Ovary (tissue), 7 donors: ENCODE measurements at regions not wholly inside any gene's neighbourhood (a gene's known extent, or its start where the extent isn't known, plus 50 kb on each side); places are given as distances from the start of the nearest gene placed in this dataset.
"Not testable (repeated sequence)": the region's sequence is repeated elsewhere in the genome, so short reads cannot be mapped to it uniquely, and the experiment has no call there.

Experiments
- DNase-seq, 5 donors: peaks; one replicate each; pipeline ENCODE4 v3.0.0-alpha.2; 2019 to 2020
- H3K27ac ChIP-seq, 2 donors: fragments of 200-600 bp; one replicate each; pipeline versions ENCODE4 v1.5.1 to v1.8.0; 2019 to 2022
- H3K27me3 ChIP-seq: fragments of 200-600 bp; one replicate; pipeline ENCODE4 v1.8.0; 2022
- H3K36me3 ChIP-seq: fragments of 200-600 bp; sonication (generic); one replicate; pipeline ENCODE4 v1.5.1; 2019
- H3K4me1 ChIP-seq: one replicate; pipeline ENCODE4 v1.8.1; 2013; ENCODE audit warnings: mild to moderate bottlenecking, moderate library complexity; ENCODE audit not compliant: insufficient read depth
- H3K4me3 ChIP-seq: fragments of 200-600 bp; sonication (generic); one replicate; pipeline ENCODE4 v1.5.1; 2017
- H3K9me3 ChIP-seq, 2 donors: fragments of 200-600 bp in 1 of 2; sonication (generic) in 1 of 2; one replicate each; pipeline versions ENCODE4 v1.5.1 to v1.8.1; 2013 to 2019; ENCODE audit warnings: mild to moderate bottlenecking in 1 of 2, moderate library complexity in 1 of 2
- CTCF ChIP-seq, 3 donors: fragments of 450-650 bp in 2 of 3; fragments of 200-600 bp in 1 of 3; IDR thresholded peaks; one replicate each; pipeline versions ENCODE4 v1.5.1 to v1.8.0; 2016 to 2022; ENCODE audit warnings: antibody characterized with exemption in 3 of 3, mild to moderate bottlenecking in 1 of 3
- EP300 ChIP-seq: sonication (generic); formaldehyde crosslinking; IDR thresholded peaks from one replicate; pipeline ENCODE4 v1.6.1; 2017; ENCODE audit warnings: antibody characterized with exemption
- POLR2A ChIP-seq: fragments of 450-650 bp; IDR thresholded peaks from one replicate; pipeline ENCODE4 v1.6.1; 2017; ENCODE audit warnings: antibody characterized with exemption, mild to moderate bottlenecking, moderate library complexity
- WGBS, 3 donors: extraction: QIAGEN DNeasy Blood & Tissue Kit in 1 of 3; methylation state at CpG; one replicate each; pipeline versions ENCODE4 v1.1.5 to v1.1.7; 2013 to 2017; 5-methylcytosine and 5-hydroxymethylcytosine counted together
- intact Hi-C, 4 donors: fragments of 100-400 bp; cut with DNase I; formaldehyde crosslinking; loops; one replicate each; pipeline versions ENCODE4 v1.11.0 to v1.15.1; 2022 to 2023
- donor health status: DM: no; HTN: no; CAD: no; lungs with moderate emphysema.
- donor health status: DM: no; HTN: no; CAD: no.
- donor health status: Bipolar disorder and iron deficiency.
- donor health status: DM: no; HTN: no; CAD: no.
- donor health status: DM: yes; HTN: yes; CAD: no.

- intact Hi-C loops: no loop called here
- H3K36me3 ChIP-seq: no peaks in the 10 kb centered on the region
- H3K9me3 ChIP-seq: no peaks in the 10 kb centered on the region
- no peak overlapping the region for H3K4me3 ChIP-seq
- 32 to 38% (median 35%) methylated on average over 3 of the region's 3 CpGs for WGBS, 3 donors
- H3K27me3 ChIP-seq: no peaks in the 10 kb centered on the region
- TF ChIP-seq CTCF (IDR thresholded peaks at IDR 0.05) (no peak), EP300 (no peak)
- DNase-seq: no peak
- H3K4me1 ChIP-seq: no peaks in the 10 kb centered on the region
- no peak overlapping the region for H3K27ac ChIP-seq
Observed at GRCh38 chr12:114491916-114492315, 86.0 kb upstream of the TBX5 start.

DNA sequence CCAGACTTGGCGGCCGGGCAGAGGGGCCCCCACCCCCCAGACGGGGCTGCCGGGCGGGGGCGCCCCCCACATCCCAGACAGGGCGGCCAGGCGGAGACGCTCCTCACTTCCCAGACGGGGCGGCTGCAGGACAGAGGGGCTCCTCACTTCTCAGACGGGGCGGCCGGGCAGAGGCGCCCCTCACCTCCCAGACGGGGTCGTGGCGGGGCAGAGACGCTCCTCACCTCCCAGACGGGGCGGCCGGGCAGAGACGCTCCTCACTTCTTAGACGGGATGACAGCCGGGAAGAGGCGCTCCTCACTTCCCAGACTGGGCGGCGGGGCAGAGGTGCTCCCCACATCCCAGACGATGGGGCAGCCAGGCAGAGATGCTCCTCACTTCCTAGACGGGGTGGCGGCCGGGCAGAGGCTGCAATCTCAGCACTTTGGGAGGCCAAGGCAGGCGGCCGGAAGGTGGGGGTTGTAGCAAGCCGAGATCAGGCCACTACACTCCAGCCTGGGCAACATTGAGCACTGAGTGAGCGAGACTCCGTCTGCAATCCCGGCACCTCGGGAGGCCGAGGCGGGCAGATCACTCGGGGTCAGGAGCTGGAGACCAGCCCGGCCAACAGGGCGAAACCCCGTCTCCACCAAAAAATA, 79.0 kb upstream of the TBX5 start:
- H3K4me1 ChIP-seq, H3K27ac ChIP-seq, H3K4me3 ChIP-seq, H3K9me3 ChIP-seq, H3K27me3 ChIP-seq, intact Hi-C loops, H3K36me3 ChIP-seq, DNase-seq: not testable (repeated sequence)
- 90 to 94% (median 92%) methylated on average over 40 to 45 of the region's 45 CpGs for WGBS, 3 donors

DNA sequence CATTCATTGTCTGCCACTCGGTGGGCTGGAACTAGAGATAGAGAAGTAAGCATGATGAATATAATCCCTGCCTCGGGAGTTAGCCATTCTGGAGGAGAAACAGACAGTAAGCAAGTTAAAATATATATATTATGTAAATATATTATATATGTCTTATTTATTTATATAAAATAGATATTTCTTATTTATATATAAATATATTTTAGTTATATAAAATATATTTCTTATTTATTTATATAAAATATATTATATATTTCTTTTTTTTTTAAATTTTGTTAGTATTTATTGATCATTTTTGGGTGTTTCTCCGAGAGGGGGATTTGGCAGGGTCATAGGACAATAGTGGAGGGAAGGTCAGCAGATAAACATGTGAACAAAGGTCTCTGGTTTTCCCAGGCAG, 78.1 kb upstream of the TBX5 start:
- intact Hi-C loops: no loop called here
- no peak overlapping the region for H3K4me3 ChIP-seq
- no peak for DNase-seq
- no peaks in the 10 kb centered on the region for H3K36me3 ChIP-seq
- no peaks in the 10 kb centered on the region for H3K9me3 ChIP-seq
- 66 to 67% (median 67%) methylated on average over 3 of the region's 3 CpGs for WGBS, 3 donors
- no peaks in the 10 kb centered on the region for H3K27me3 ChIP-seq
- no peak overlapping the region for H3K27ac ChIP-seq
- no peak for TF ChIP-seq EP300
- TF ChIP-seq CTCF (IDR thresholded peaks at IDR 0.05): no peak
- no peak for TF ChIP-seq POLR2A
- H3K4me1 ChIP-seq: no peaks in the 10 kb centered on the region

DNA sequence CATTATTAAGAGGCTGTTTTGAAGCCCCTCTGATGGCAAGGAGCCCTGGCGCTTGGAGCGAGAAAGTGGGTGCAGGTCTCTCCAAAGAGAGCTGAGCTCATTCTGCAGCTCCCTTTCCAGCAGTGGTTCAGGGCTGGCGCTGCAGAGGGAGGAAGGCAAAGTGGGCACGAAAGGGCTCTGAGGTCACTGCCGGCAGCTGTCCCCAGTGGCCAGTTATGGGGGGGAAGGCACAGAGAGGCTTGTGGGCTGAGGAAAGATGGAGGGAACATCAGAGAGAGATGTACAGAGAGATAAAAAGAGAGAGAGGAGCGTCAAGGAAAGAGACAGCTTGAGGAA, 75.2 kb upstream of the TBX5 start:
- Histone ChIP-seq H3K36me3 (no peaks in the 10 kb centered on the region), H3K4me3 (no peak overlapping the region), H3K27ac (no peak overlapping the region), H3K9me3 (no peaks in the 10 kb centered on the region), H3K4me1 (no peaks in the 10 kb centered on the region), H3K27me3 (no peaks in the 10 kb centered on the region)
- DNase-seq: no peak
- 2 to 8% (median 6%) methylated on average over 6 of the region's 6 CpGs for WGBS, 3 donors
- intact Hi-C loops: no loop called here
- TF ChIP-seq EP300: no peak
- no peak for TF ChIP-seq CTCF (IDR thresholded peaks at IDR 0.05)
- TF ChIP-seq POLR2A: no peak

GRCh38 chr12:114480337-114481199, 74.6 kb upstream of the TBX5 start:
- intact Hi-C loops: no loop called here
- DNase-seq: no peak
- TF ChIP-seq POLR2A (no peak), EP300 (no peak), CTCF (IDR thresholded peaks at IDR 0.05) (no peak)
- WGBS, 3 donors: 3 to 5% (median 3%) methylated on average over 34 of the region's 34 CpGs
- Histone ChIP-seq H3K4me1 (no peaks in the 10 kb centered on the region), H3K27ac (no peak overlapping the region), H3K36me3 (no peaks in the 10 kb centered on the region), H3K9me3 (no peaks in the 10 kb centered on the region), H3K4me3 (no peak overlapping the region), H3K27me3 (no peaks in the 10 kb centered on the region)
